NOMO-1 treated with DMSO at 0.1 percent for 48 hours (cell line): ENCODE measurements at regions not wholly inside any gene's neighbourhood (a gene's known extent, or its start where the extent isn't known, plus 50 kb on each side); places are given as distances from the start of the nearest gene placed in this dataset.

ENCODE experiments used
- DNase-seq: peaks from one replicate; lab custom pipeline; 2025; ENCODE audit not compliant: unreplicated experiment; lab: John Stamatoyannopoulos, UW

DNA sequence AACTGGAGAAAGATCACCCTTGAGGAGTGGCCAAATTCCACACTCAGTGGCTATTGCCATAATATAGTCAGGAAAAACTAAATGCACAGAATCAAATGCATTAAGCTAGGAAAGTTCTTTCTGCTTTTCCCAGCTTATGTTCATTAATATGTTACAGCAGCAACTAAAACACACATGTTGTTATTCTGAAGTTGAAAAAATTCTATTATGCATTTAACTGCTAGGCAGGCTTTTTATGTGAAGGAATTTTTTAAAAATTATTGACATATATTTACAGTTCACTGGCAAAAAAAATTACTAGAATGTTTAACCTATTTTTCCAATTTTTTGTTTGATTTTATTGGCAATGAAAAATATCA is 135.2 kb upstream of the IL12A start:
- no peak for DNase-seq

DNA sequence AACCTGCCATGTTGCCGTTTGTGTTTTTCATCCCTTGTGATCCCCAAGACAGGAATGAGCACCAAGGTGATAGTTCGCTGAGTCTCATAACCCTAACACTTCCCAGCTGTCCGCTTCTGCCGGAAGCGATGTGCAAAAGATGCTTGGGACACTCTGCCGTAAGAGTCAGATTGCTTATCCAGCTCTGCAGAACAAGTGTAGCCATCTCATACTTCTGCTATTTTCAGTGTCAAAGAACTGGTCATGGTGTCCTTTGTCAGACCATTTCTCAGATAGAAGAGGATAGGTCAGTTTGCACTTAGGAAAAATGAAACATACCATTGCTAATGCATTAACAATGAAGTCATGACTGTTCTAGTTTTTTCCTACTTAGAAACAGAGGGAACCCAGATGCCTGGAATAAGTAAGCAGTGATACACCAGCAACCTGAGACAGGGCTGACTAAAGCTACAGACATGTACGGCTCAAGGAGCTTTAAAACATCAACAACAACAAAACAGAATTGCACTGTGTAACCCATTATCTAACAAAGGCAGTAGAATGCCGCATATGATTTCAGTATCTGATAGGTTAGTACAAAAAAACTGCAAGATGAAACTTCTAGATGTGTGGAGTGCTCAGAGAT is 134.0 kb upstream of the IL12A start:
- DNase-seq, result no peak

DNA sequence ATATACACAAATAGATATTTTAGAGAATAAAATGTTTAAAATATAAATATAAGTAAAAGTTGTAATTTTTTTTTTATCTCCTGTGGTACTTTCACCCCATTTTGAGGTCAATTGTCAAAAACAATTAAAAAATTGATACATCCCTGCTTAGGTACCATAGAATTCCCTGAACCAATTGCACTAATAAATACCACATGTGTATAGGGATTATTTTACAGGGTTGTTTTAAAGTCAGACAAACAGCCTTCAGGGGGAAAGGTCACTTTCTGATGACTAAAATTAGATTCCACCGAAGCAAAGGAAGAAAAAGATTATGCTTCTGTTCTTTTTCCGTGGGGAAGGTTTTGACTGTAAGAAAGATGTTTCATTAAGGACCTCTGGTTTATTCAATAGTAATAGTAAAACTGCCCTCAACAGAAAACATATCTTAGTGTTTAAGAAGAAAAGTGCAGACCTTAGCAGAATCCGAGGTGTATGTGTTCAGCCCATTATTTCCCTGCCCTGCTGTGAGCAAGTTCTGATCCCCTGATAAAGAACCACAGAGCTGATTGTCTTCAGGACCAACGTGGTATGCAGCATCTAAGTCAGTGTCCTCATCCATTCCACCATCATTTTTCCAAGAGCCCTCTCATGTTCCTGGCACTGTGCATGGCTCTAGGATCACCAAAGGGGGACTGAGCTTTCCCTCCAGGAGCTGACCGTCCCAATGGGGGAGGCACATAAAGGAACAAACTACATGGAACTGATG is 132.9 kb upstream of the IL12A start:
- no peak for DNase-seq

DNA sequence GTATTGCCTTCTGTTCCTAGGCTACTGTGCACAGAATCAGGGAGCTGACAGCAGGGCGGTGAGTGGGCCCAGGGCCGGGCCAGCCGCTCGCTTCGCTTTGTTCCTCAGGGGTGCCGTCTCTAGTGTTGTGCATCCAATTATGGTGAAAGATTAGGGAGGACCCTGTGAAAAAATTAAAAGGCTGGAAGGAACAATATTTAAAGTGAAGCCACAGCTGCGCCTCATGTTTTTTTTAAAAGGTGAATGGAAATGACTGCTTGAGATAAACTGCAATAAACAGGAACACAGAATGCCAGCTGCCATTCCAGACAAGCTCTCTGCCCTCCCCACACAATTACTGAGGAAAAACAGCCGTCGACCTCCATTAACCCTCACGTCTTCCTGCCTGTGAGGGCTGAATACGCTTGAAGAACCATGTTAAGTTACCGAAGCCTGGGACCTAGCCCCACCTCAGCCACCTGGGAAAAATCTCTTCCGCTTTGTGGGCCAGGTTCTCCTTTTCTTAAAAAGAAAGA is 132.0 kb upstream of the IL12A start:
- no peak for DNase-seq

DNA sequence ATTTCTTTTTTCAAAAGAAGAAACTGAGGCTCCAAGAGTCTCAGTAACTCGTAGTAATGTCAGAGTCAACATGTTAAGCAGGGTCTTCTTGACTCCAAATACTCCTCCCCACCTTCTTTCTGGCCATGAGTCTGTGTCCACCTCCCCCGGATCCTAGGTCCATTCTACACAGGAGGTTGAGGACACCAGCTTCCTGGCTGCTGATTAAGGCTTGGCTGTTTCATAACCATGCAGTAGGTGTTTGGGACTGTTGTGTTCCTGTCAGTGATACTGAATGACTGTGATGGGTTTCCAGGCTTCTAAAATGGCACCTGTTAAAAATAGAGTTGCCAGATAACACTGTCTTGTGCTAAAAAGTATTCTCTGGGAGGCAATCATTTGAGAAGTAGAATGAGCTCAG is 130.8 kb upstream of the IL12A start:
- no peak for DNase-seq

DNA sequence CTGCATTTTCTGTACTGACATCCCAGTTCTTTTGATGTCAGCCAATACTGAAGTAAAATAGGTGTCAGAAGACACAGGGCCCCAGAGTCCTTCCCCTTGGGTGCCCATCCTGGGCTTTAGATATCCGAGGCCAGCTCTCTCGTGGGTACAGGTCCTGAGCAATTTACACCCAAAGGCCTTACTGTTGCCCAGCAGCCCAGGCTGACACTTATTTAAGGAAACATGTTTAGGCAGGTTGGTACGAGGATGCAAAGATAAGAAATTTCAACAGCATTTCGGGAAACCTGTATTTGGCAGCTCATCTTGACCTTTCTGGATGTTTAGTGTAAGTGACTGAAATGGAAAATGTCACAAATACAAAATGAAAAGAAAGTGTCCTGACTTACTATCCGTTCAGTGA is 130.0 kb upstream of the IL12A start:
- no peak for DNase-seq

DNA sequence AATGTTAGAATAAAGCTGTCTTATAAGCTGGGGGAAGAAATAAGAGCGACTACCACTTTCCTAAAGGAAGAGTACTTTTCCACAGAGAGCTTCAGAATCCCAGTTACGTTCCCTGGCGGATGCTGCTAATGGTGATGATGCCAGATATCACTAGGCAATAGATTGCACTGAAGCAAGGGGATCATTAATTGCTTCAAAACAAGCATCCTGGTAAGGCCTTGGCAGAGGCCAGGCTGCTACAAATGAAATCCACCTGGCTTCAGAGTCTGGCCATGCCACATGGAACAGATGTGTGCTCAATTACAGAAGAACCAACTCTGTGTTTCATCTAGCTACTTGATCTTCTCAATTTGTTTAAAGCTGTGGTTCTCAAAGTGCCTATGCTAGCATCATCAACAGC is 129.2 kb upstream of the IL12A start:
- DNase-seq, result no peak

DNA sequence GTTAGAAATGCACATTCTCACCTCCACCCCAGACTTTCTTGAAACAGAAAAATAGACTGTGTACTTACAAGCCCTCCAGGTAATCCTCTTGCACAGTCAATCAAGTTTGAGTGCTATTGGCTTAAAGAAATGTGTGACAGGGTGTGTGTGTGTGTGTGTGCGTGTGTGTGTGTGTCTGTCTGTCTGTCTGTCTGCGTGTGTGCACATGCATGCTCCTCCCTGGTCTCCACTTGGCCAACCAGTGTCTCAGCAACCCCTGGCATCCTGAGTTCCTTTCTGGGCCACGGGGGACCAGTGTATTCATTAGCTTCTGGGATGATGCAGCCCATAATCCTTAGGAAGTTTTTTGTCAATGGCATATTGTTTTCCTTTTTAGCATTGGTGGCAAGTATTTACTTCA is 128.8 kb upstream of the IL12A start:
- DNase-seq, result no peak

DNA sequence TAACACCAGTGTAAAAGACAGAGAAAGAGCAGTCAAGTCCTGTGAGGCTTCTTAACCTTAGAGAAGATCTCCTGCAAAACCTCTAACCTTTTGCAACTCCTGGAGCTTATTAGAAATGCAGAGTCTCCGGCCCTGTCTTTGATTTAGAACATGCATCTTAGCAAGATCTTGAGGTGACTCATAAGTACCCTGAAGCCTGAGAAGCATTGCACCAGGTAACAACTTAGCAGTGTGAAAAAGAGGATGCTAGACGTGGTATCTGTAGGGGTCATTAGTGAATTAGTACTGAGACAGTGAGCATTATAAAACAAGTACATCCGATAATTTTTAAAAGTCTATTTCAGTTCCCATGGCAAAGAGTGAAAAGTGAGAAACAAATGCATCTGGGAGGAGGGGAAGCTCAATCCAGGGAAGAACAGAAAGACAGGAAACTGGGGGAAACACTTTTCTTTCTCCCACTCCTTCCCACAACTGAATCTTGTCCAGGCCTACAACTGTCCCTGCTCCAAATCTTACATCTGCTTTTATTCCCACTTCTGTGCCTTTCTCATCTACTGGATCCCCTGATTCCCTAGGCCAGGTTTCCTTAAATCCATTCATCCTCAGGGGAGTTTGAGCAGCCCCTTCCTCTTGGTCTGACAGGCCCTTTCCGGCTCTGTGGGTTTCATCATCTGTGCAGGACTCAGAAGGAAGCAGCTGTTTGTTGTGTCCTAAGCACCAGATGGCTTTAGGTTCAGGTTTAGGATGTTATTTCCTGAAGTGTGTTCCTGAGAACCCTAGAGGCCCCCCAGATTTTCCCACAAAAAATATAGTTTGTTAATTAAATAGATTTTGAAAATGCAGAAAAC is 128.1 kb upstream of the IL12A start:
- DNase-seq, result peak; percentile 25

DNA sequence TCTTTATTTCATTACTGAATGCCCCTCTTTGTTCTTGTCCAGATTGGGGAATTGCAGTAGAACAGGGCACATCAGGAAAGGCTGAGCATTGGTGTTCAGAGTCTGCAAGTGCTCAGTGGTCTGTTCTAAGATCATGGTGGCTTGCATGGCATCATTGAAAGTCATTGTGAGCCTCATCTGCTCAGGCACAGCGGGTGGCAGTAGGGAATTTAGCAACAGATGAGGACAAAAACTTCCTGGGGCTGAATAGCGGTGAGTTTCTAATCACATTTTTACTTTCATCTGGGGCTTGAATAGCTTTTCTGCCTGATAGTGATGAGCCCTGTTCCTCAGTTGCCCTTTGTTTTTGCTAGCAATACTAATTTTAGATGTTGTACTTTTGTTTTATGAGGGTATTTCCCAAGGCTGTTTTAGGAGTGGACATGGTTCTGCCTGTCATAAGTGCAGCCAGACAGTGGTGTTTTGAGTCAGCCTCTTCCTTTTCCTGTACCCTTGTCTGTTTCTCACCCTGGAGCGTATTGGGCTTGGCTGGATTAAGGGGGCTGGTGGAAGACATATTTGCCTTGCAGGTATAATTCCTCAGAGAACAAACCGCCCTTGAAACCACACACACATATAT is 127.2 kb upstream of the IL12A start:
- DNase-seq, result no peak

DNA sequence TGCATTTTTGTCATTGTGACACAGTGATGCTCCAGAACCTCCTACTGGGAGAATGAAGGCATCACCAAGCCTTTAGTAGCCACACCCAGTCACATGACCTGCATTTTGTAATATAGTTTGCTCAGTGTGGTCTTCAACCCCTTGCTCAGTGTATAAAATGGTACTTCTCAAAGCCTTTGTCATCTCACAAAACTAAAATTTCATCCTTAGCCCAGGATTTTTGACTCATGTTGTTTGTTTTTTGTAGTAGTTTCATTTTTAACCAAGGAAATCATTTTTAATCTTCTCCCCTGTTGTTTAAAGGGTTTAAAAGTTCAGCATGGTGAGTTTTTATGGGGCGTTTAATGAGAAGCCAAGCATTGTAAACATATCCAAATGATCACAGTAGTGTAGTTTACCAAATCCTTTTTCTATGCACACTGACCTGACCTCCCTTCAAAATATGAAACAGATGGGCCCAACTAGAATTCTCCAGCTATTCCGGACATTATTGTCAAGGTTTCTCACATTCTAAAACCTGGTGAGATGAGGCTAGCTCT is 123.5 kb upstream of the IL12A start:
- no peak for DNase-seq

DNA sequence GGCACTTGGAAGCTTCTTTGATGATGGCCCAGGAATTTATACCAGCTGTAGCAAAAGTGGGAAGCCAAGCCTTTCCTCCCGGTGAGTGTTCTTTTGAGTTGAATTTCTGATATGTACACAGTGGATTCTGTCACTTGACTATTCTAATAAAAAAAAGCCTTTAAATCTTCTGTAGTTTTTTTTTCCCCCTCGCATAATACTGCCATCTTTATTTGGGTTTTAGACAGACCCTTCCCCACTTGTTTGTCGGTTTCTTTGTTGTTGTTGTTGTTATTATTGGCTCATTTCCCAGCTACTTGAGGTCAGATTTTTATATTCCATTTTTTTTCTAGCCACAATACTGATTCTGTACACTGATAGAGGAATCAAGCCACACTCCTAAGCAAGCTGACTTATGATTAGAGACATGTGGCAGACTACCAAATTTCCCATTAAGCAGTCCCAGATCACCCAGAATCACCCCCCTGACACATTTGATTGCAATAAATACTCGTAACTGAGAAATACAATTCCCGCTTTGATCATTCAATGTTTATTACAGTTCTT is 122.4 kb upstream of the IL12A start:
- no peak for DNase-seq

DNA sequence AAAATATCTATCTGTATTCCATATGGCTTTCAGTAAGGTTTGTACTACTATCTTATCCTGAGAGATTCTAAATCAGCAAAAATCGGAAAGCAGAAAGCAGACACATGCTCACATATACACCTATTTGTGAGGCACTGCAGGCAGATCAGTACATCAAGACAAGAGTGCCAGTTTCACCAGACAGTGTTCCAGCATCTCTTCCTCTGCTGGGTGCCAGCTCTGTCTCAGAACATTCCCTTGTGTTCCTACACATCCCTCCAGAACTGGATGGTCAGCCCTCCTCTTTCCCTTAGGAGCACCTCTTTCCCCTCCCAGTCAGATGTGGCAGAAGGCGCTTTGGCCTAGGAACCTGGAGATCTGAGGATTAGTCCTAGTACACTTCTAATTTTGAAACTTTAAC is 121.3 kb upstream of the IL12A start:
- DNase-seq, result no peak

DNA sequence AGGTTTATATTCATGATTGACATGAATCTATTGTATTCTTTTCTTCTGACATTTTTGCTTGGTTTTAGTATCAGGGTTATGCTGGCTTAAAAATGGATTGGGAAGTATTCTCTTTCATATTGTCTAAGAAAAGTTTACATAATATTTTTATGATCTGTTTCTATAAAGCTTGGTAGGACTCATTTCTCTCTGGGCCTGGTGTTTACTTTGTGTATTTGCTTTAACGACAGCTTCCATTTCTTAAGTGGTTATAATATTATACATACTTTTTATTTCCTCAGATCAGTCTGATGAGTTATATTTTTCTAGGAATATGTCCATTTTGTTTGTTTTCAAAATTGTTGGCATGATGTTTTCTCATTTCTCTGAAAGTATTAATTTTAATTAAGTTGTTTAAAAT is 117.9 kb upstream of the IL12A start:
- no peak for DNase-seq

DNA sequence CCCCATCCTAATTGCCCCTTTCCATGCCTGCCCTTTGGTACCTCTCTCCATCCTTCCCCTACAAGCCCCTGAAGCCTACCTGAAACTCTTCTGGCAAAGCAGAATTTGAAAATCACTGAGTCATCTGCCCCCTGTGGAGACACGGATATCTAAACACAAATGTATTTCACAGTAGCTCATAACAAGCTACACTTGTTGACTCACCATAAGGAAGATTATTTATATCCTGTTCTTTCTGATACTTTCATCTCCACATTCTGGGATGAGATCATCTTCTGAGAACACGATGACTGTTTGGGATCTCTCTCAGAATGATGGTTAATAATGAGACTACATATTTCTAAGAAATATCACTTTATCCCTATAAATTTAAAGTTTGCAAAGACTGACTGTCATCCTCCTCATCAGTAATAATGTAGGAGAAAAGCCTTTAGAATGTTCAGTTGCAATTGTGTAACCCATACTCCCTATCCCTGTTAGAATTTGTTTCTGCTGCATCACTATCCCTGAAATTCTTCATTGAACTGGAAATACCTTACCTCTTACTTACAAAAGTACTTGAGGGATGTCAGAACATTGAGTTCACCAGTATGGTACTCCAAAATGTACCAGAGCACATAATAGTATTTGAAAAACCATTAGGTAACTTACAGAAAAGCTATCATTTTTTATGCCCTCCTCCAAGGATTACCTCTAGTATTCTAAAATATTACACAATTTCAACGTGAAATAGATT is 116.1 kb upstream of the IL12A start:
- no peak for DNase-seq

DNA sequence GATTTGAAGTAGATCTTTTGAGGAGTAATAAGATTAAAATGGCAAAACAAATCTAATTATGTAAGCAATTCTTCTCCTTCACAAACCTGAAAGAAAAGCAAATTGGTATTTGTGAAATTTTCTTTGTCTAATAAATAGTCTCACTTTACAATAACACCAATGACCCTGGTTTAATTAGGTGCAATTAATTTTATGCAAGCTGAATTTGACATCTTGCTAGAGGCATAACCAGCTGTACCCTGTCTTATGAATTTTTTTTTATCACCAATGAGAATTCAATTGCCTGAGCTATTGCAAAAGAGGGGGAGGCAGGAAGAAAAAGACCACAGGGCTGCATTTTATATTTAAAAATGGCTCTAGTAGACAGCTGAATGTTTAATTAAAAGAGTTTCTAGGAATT is 113.5 kb upstream of the IL12A start:
- no peak for DNase-seq

DNA sequence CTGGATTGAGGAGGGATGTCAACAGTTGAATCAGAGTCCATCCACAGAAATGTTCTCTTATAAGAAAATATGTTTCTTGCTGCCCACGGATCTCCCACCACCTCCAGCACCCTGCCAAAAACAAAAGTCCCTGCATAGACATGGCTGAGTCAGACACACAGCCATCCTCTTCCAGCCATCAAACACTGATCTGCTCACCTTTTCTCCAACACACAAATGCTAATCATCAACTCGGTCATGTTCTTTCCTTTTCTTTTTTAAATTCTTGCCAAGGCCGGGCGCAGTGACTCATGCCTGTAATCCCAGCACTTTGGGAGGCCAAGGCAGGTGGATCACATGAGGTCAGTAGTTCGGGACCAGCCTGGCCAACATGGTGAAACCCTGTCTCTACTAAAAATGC is 110.7 kb upstream of the IL12A start:
- no peak for DNase-seq

DNA sequence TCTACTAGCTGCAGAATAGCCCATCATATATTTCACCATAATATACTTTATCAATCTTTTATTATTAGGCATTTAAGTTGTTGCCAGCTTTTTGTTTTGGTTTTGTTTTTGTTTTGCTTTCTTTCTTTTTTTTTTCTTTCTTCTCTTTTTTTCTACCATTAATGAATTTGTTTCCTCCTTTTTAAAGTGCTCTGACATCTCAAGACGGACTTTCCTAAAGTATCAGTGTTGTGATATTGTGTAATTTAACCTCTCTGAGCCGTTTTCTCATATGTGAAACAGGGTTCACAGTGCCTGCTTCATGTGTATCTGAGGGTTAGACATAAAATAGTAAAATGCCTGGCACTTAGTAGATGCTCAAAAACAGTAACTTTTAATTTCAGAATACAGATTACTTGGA is 109.5 kb upstream of the IL12A start:
- no peak for DNase-seq

DNA sequence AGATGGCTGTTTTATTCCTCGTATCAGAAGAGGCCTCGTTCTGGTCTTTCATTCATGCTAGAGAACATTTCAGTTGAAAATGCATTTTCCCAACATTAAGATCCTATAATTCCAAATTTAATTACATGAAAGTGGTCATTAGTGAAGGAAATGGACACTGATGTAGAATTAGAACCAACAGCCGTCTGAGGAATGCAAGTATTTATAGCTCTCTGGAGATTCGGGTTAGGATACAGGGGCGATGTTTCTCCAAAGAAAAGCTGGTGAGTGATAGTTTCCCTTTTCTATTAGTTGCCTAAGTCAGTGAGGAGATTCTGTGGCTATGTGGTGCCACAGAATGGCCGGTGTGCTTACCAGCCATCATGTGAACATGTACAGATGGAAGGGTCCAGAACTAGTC is 109.0 kb upstream of the IL12A start:
- DNase-seq, result no peak

DNA sequence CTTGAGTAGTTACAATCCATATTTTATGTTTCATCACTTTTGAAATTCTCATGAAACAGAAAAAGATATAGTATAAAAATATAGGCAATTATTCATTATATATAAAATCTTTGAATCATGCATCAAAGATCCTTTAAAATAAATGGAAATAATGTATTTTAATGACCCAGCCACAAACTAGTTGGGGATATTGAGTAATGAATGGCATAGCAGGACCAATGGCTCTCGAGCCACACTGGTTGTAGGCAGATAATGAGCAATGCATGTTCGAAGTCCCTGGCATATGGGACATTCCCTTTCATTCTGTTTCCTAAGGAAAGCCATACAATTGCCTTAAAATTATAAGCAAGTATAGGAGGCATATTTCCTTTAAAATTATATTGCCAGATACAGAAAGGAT is 107.4 kb upstream of the IL12A start:
- DNase-seq, result no peak
